HG03159 (cell line): ENCODE measurements at regions not wholly inside any gene's neighbourhood (a gene's known extent, or its start where the extent isn't known, plus 50 kb on each side); places are given as distances from the start of the nearest gene placed in this dataset.

Experiments
- ATAC-seq: cut with Tn5 transposase; IDR thresholded peaks from one replicate; pipeline ENCODE4 v1.9.1; 2021; ENCODE audit warnings: mild to moderate bottlenecking, moderate library complexity; ENCODE audit not compliant: unreplicated experiment

DNA sequence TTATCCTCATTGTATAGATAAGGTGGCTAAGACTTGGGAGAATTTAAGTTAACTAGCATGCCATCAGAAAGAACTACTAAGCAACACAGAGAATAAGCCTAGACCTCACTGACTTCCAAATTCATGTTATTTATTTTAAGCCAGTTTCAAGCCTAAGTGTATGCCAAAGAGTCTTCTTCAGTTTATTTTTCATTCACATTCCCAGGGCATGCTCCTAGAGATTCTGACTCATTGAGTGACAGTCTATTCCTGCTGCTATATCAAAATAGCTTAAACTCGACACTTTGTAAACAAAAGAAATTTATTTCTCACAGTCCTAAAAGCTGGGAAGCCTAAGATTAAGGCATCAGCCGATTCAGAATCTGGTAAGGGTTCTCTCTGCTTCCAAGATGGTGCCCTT lies 467.1 kb downstream of the MBD2 start:
- no peak for ATAC-seq

DNA sequence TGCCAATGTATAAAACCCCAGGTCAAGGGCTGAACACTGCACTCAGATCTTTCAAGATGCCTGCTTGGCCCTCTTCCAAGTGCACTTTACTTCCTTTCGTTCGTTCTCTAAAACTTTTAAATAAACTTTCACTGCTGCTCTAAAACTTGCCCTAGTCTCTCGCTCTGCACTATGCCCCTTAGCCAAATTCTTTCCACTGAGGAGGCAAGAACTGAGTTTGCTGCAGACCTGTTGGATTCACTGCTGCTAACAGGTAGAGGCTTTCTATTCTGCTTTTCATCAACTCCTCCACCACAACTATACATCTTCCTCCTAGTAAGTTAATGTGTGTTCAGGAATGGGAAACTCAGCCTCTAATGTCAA lies 467.9 kb downstream of the MBD2 start:
- no peak for ATAC-seq

DNA sequence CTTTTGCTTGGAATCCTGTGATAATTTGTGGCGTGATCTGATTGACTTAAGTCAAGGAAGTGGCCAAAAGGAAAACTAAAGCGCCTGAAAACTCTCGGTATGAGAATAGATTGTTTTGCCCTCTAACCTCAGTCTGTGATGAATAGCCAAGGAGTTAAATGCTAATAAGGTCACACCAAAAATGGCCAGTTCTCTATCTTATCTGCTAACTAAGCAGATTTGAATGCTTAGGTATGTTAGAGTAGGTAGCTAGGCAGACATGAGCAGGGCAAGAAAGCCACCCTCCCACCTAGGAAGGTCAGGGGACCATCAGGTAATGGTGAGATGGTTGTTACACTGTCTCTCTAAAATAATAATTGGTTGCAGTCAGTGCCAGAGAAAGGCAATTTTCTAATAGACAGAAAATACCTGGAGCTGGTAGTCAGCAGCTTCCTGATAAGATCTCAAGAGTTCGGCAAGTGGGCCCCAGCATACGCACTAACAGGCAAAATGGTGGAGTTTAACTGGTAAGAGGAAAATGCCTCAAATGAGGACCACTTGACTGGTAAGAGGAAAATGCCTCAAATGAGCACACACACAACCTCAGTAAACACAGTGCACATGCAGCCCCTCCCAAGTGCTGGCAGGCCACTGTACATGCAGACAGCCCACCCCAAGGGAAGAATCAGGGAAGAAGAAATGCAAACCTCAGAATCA lies 468.4 kb downstream of the MBD2 start:
- ATAC-seq, result no peak

DNA sequence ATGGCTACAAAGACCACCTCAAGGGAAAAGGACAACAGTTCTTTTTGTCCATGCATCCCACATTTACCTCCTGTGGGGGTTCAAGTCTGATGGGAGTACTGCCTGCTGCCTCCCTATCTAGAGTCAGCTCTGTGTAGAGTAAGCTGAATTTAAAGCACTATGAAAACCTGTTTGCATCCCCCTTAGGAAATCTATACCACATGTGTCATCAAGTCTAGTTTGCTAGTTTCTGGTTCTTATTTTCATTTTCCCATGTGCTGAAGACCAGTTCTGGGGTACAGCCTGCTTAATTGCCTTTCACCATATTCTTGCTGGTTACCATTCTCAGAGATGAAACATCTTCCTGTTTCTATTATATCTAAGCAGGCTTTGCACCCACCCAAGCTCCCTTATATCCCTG lies 470.3 kb downstream of the MBD2 start:
- no peak for ATAC-seq

DNA sequence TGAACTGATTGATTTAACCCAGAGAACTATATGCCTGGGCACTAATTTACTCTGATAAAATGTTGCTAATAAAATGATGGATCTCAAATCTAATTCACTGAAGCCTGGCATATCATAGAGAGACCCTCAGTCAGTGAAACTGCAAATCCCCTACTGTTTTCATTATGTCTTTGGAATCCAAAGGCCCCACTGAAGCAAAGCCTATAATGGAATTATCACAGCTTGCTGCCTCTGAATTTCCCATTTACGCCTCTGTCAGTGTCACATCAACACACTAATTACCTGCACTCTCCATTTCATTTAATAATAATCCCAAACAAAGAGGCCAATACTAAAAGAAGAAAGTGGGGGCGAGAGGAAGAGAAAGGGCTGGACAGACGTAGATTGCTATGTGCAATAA lies 470.9 kb downstream of the MBD2 start:
- ATAC-seq, result no peak

DNA sequence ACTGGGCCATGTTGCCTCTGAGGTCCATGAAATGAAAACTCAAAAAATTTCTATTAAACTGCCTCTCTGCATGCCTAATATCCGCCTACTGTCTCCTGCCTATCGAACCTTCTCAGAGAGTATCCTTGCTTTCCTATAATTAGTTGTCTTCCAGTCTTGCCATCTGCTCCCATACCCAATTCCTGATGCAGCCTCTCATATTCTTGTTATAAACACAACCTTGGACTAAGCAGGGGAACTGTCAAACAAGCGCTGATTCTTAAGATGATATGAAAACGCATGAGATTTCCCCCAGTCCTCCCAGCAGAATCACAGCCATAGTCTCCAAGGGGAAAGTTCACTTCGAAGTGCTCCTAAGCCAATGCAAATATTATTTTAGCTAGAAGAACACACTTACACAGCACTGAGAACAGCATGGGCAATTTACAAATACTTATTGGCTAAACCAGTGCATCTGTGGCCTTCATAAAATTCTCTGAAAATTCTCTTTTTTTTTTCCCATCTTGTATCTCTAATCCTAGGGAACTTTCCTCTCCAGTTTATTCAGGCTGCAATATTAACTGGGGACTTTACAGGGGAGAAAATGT lies 471.6 kb downstream of the MBD2 start:
- ATAC-seq, result no peak

DNA sequence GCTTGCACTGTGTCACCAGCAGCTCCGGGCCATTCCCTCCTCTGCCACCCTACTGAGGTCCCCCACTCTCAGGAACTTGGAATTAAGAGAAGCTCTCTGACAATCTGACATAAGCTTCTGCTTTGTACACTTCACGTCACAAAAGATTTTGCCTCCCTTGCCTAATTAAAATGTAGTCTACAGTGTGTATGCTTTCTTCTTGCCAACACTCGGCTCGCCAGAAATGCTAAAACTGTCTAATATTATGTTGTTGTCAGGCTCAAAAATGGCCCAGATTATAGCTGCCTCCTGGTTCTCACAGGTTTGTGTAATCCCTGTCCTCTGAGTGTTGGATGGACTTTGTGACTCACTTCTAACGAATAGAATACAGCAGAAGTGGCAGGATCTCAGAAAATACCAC lies 474.7 kb downstream of the MBD2 start:
- ATAC-seq, result no peak

DNA sequence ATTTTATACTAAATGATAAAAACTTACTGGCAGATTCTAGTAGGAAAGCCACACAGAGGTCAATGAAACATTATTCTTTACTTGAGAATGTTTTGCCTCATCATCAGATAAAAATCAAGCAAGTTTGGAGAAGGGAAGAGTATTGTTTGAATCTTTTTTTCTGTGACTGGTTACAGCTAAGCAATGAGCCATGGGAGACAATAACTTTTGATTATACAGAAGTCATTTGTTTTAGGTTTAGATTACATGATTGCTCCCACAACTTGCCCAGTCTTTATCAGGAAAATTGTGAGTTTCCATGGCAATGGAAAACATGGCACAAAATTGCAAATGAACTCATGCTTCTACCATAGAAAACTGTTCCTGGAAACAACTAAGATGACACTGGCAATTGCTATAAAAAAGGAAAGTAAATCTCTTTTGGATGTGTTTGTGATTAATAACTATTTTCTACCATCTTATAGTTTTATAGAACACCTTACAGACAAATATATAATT lies 476.8 kb downstream of the MBD2 start:
- ATAC-seq, result no peak

DNA sequence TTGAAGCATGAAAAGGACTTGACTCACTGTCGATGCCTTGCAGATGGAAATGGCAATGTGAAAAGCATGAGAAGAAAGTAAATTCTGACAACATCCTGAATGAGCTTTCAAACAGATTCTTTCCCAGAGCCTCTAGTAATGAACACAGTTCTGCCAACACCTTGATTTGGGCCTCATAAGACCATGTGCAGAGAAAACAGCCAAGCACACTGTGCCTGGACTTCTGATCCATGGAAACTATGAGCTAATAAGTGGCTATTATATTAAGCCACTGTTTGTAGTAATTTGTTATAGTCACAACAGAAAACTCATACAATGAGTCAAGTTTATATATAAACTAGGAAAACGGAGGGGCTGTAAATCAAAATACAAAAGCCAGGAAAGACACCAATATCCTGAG lies 477.3 kb downstream of the MBD2 start:
- ATAC-seq, result no peak

DNA sequence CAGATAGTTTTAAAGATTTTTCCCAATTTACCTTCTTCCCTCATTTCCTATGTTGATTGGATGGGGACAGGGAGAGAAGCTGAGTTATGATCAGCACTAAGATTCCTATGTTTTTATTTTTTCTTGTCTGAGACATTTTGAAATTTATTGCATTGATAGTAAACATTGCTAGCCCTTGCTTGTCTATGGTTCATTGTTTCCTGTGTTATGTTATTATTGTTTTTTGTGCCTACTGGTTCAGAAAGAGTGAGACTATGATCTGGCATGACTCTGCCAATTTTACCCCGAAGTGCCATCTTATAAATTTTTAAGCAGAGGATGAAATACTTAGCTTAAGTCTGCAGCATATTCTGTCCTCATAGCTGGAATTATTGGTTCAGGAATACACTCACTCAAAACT lies 478.5 kb downstream of the MBD2 start:
- ATAC-seq, result no peak

DNA sequence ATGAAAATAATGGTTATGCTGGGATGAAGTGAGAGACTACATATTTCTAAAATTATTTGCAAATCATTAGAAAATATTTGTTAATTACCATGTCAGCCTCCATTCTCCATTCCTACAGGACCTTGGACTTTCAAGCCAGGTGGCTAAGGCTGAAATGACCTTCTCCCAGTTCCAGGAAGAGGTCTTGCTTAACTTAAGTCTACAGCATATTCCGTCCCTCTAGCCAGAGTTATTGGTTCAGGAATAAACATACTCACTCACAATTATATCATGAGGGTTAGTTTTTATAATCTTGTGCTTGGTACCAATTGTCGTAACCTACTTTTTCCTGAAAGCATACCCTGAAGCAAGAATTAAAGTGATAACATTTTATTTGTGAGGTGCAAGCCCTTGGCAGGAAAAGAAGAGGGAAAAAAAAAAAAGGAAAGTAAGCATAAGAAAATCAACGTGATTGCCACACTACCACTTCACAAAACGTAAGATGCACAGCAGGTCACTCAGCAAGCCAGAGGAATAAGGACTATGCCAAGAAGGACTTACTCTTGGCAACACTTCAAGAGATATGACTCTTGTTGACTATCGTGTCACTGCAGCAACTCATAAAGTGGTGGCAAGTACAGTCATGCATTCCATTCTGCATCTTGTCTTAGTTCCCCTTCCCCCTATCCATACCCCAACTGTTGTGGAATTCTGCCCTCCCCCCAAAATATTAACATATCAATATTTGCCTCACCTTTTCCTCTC lies 479.1 kb downstream of the MBD2 start:
- no peak for ATAC-seq

DNA sequence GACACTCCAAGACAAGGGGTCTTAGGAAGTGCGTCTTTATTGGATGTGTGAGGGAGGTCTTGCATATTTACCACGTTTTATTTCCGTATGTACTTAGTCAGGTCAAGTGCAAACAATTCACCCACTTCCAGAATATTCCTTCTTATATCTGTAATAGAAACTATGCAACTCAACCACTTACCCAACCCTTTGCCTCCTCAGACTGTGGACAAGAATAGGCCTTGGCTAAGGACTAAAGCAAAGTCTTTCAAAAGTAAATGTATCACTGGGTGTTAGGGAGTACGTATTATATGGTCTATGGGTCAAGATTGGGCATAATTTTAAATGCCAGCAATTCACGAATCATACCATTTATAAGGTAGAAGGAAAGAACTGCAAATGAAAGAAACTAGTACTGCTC lies 484.8 kb downstream of the MBD2 start:
- ATAC-seq, result no peak

DNA sequence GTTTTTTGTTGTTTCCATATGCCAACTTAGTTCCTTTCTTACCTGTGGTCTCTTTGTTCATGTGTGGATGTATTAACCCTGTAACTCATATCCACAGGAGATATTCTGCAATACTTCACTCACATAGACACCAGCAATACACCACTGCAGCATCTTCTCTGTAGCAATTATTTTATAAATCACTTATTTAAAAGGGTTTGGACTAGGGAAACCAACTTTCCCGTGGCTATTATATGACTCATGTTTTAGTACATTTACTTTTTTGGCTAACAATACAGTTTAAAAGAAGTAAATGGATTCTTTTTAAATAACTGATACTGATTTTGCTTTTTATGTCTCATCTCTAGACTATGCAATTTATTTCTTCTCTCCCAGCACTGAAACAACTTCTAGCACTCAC lies 488.9 kb downstream of the MBD2 start:
- no peak for ATAC-seq

DNA sequence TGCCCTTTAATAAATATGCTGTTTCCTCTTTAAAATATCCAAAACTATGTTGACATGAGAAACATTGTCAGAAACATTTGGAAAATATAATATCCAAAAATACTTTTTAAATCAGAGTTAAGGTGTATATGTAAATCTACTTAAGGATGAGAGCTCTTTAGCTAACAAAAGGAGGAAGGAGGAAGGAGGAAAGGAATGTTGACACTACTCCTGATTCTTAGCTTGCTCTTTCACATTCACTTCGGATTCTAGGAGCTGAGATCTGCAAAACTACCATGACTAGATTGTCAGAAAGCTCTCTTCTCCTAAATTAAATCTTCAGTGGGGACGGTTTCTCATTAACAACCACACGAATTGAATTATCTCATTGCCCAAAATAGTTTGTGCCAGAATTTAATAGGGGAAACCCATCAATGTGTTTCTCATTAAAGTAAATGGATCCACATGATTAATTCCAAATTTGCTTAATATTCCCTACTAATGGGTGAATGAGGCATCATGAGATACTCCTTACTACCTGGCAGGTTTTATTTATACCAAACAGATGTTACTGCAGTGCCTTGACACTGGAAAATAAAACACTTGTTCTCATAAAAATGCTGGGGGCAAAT lies 509.1 kb downstream of the MBD2 start:
- no peak for ATAC-seq

DNA sequence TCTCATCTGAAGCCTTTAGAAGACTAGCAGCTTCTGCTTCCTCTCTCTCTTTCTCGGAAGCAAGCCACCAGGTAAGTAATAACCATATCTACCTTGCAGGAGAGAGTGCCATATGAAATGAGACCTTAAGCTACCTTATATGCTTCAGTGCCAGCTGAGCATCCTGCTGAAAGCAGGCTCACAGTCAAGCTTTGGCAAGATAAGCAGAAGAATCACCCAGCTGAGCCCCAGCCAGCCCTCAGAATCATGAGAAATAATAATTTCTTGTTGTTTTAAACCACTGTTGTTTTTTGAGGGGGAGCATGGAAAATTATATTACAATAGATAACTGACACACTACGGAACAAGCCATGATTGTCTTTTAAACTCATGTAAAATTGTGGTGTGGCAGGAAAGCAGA lies 514.4 kb downstream of the MBD2 start:
- no peak for ATAC-seq

DNA sequence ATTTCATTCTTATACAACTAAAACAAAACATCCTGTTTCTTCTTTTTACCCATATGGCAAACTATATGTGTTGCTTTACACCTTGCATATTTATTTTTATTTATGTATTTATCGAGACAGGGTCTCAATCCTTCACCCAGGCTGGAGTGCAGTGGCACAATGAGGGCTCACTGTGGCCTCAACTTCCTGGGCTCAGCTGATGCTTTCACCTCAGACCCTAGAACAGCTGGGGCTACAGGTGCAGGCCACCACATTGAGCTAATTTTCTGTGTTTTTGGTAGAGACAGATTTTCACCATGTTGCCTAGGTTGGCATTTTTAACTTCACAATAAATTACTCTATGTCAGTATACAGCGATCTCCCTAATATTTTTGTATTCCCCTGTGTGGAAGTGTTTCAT lies 522.0 kb downstream of the MBD2 start:
- no peak for ATAC-seq

DNA sequence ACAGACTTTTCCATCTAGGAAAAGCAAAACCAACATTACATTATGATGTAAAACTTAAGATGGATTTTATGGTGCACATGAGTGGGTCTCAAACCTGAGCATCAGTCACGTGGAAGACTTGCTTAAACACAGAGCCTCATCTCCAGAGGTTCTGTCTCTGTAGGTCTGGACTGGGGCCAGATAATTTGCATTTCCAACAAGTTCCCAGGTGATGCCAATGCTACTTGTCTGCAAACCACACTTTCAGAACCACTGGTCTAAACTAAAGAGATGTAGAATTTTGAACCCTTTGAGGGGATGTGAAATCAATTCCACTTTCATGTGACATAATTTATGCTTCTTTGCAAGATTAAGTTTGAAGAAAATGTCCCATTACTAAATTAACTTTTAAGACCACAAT lies 522.8 kb downstream of the MBD2 start:
- no peak for ATAC-seq

DNA sequence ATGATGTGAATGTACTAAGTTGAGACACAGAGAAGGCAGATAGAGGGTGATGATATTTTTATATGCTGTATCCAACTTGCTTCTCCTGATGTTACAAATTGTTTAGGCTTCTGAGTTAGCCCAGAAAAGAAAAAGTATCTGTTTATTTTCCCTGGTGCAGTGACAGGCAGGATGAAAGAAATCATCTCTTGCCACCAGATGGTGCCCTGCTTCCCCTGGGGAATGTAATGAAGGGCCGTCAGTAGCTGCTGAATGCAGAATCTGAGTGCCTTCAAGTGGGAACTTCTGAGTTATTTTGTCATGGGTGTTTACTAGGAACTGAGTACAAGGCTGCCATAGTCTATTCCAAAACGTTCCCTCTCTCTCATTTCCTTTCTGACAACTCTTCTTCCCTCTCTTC lies 525.6 kb downstream of the MBD2 start:
- ATAC-seq, result peak; percentile 61

DNA sequence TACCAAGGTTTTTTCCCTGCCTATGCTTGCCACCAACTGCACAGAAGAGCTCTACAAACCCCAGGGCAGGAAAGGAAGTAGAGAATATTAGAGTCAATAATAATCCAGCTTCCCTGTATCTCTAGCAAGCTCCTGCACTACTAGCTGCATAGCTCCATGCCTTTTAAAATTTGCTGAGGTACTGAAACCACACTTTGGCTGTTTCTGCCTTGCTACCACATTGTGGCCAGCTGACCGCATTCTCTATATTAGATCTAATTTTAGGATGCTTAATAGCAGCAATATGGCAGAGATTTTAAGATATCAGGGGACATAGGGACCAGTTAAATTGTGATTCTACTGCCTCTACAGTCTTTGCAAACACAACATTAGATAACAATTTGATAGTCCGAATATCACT lies 534.6 kb downstream of the MBD2 start:
- no peak for ATAC-seq

DNA sequence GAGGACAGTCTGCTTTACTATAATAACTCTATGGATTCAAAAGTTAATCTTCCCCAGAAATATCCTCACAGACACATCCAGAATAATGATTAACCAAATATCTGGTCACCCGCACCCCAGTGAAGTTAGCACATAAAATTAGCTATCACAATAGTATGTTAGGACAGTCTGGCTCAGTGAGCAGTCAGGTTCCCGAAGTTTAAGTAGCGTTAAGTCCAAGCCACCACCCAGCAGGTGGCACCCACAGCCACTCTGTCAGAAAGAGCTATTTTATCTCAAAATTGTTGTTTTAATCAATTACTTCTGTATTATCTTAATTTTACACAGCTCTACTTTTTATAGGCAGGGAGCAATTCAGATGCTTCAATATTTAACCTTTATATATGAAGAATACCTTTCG lies 537.5 kb downstream of the MBD2 start:
- no peak for ATAC-seq

DNA sequence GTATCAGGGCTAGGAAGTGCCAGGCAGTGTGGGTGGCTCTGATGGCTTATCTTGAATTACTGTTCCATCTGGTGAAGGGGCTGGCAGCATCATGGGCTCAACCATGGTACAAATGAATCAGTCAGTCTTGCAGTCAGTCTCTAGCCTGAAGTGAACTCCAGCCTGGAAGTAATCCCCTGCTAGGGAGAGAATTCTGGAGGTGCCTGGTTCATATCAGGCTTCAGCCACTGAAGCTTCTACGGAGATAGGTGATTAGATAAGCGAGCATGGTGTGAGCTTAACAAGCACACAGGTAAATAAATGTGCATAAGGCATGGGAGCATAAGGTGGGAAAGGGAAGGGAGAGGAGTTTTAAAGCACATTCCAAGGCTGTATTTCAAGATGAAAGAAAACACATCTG lies 541.7 kb downstream of the MBD2 start:
- no peak for ATAC-seq

DNA sequence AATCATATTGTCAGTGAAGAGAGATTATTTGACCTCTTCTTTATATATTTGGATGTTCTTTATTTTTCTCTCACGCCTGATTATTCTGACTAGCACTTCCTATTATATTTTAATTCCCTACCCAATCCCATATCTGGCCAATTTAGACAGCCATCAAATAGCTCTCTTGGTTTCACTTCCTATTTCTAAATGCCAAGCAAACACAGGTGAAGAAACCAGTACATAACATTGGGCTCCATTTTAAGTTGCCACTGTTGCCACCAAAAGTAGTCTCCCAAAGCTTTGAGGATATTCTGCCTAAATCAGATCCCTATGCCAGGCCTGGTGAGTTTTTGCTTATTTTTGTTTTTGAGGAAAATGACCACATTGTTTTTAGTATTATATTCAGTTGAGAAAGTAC lies 547.0 kb downstream of the MBD2 start:
- no peak for ATAC-seq
